ENCODE measurements at regions not wholly inside any gene's neighbourhood (a gene's known extent, or its start where the extent isn't known, plus 50 kb on each side); places are given as distances from the start of the nearest gene placed in this dataset.

GRCh38 chr10:78320506-78320905 is 286.8 kb downstream of the RPS24 start:
- DNase-seq (ENCODE audit: low read depth) = no peak

- no peak for DNase-seq (ENCODE audit: low read depth)
Measured at GRCh38 chr10:78321000-78321399, 287.3 kb downstream of the RPS24 start.

GRCh38 chr10:78321500-78321899 is 287.8 kb downstream of the RPS24 start:
- DNase-seq (ENCODE audit: low read depth) = no peak

- no peak for DNase-seq (ENCODE audit: low read depth)
Measured at GRCh38 chr10:78326372-78326771, 292.7 kb downstream of the RPS24 start.

- DNase-seq (ENCODE audit: low read depth) = no peak
Measured at GRCh38 chr10:78327778-78328591, 294.3 kb downstream of the RPS24 start.

- DNase-seq (ENCODE audit: low read depth) = no peak
Measured at GRCh38 chr10:78328592-78329404, 295.1 kb downstream of the RPS24 start.

- DNase-seq (ENCODE audit: low read depth) = no peak
Measured at GRCh38 chr10:78330884-78331283, 297.2 kb downstream of the RPS24 start.

GRCh38 chr10:78331391-78331922 is 297.8 kb downstream of the RPS24 start:
- DNase-seq (ENCODE audit: low read depth) = no peak

GRCh38 chr10:78332012-78332411 is 298.3 kb downstream of the RPS24 start:
- no peak for DNase-seq (ENCODE audit: low read depth)

GRCh38 chr10:78332657-78333056 is 299.0 kb downstream of the RPS24 start:
- no peak for DNase-seq (ENCODE audit: low read depth)

- no peak for DNase-seq (ENCODE audit: low read depth)
Measured at GRCh38 chr10:78333362-78334143, 299.9 kb downstream of the RPS24 start.

- DNase-seq (ENCODE audit: low read depth) = no peak
Measured at GRCh38 chr10:78335371-78335690, 301.7 kb downstream of the RPS24 start.

- DNase-seq (ENCODE audit: low read depth) = no peak
Measured at GRCh38 chr10:78335691-78336401, 302.2 kb downstream of the RPS24 start.

GRCh38 chr10:78336402-78336791 is 302.7 kb downstream of the RPS24 start:
- no peak for DNase-seq (ENCODE audit: low read depth)

- DNase-seq (ENCODE audit: low read depth) = no peak
Measured at GRCh38 chr10:78337016-78337415, 303.4 kb downstream of the RPS24 start.

- DNase-seq (ENCODE audit: low read depth) = no peak
Measured at GRCh38 chr10:78337646-78338391, 304.2 kb downstream of the RPS24 start.

GRCh38 chr10:78338717-78339116 is 305.1 kb downstream of the RPS24 start:
- no peak for DNase-seq (ENCODE audit: low read depth)

- no peak for DNase-seq (ENCODE audit: low read depth)
Measured at GRCh38 chr10:78339251-78339650, 305.6 kb downstream of the RPS24 start.

- DNase-seq (ENCODE audit: low read depth) = no peak
Measured at GRCh38 chr10:78341953-78342614, 308.4 kb downstream of the RPS24 start.

All from stimulated activated CD4-positive, alpha-beta T cell treated with anti-CD3 and anti-CD28 coated beads, Interleukin-2, amount 100 ng/mL, for 4 hours (primary cell).